Progenitor cell of endocrine pancreas (in vitro differentiated cells): ENCODE measurements at regions not wholly inside any gene's neighbourhood (a gene's known extent, or its start where the extent isn't known, plus 50 kb on each side); places are given as distances from the start of the nearest gene placed in this dataset.

Experiments used
- DNase-seq: peaks from one replicate; pipeline ENCODE4 v3.0.0; 2021; ENCODE audit warnings: low spot score; ENCODE audit not compliant: unreplicated experiment
- H3K27ac Mint-ChIP-seq: 2 replicates; pipeline ENCODE4 v1.8.0; 2021; ENCODE audit warnings: mild to moderate bottlenecking, moderate library complexity, mixed read lengths
- H3K27me3 Mint-ChIP-seq: 2 replicates; pipeline ENCODE4 v1.8.0; 2021; ENCODE audit warnings: mixed read lengths
- H3K36me3 Mint-ChIP-seq: 2 replicates; pipeline ENCODE4 v1.8.0; 2022; ENCODE audit warnings: mixed read lengths; ENCODE audit not compliant: insufficient read depth
- H3K4me1 Mint-ChIP-seq: 2 replicates; pipeline ENCODE4 v1.8.0; 2021; ENCODE audit warnings: low read depth, mixed read lengths
- H3K4me3 Mint-ChIP-seq: 2 replicates; pipeline ENCODE4 v1.8.0; 2021; ENCODE audit warnings: low read depth, mild to moderate bottlenecking, moderate library complexity, mixed read lengths
- H3K9me3 Mint-ChIP-seq: 2 replicates; pipeline ENCODE4 v1.8.0; 2021; ENCODE audit warnings: low read depth, mixed read lengths
- CTCF ChIP-seq: fragments of 200-600 bp; sonication (generic); IDR thresholded peaks from one replicate; pipeline ENCODE4 v1.5.0; 2021; ENCODE audit warnings: antibody characterized with exemption, mild to moderate bottlenecking; ENCODE audit not compliant: unreplicated experiment

- Mint-ChIP-seq H3K9me3 (peaks cover 9% of the 10 kb centered on the region), H3K4me3 (no peak overlapping the region), H3K4me1 (no peaks in the 10 kb centered on the region), H3K27ac (no peak overlapping the region), H3K36me3 (no peaks in the 10 kb centered on the region), H3K27me3 (peaks cover 40% of the 10 kb centered on the region)
- TF ChIP-seq CTCF: no peak
- no peak for DNase-seq
Measured at GRCh38 chr13:74206061-74206561, 71.9 kb upstream of the KLF12 start.

DNA sequence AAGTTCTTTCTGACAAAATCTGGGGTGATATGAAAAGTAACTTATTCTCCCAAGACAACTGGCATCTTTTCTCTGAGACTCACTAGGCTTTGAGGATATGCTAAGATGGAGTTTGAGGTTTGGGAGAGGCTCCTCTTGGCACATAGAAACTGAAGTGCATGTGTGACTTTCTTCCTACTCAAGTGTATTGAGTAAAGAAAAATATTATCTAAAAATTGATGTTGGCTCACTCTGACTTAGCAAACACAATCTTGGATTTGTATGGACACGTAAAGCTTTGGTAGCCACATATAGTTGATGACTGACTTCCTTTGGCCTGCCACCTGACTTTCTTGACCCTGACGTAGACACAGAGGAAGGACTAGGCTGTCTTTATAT lies 71.1 kb upstream of the KLF12 start:
- no peak overlapping the region for H3K27ac Mint-ChIP-seq
- no peak for TF ChIP-seq CTCF
- H3K4me1 Mint-ChIP-seq: no peaks in the 10 kb centered on the region
- peaks cover 9% of the 10 kb centered on the region for H3K9me3 Mint-ChIP-seq
- H3K36me3 Mint-ChIP-seq: no peaks in the 10 kb centered on the region
- DNase-seq: no peak
- H3K4me3 Mint-ChIP-seq: no peak overlapping the region
- peaks cover 36% of the 10 kb centered on the region for H3K27me3 Mint-ChIP-seq

DNA sequence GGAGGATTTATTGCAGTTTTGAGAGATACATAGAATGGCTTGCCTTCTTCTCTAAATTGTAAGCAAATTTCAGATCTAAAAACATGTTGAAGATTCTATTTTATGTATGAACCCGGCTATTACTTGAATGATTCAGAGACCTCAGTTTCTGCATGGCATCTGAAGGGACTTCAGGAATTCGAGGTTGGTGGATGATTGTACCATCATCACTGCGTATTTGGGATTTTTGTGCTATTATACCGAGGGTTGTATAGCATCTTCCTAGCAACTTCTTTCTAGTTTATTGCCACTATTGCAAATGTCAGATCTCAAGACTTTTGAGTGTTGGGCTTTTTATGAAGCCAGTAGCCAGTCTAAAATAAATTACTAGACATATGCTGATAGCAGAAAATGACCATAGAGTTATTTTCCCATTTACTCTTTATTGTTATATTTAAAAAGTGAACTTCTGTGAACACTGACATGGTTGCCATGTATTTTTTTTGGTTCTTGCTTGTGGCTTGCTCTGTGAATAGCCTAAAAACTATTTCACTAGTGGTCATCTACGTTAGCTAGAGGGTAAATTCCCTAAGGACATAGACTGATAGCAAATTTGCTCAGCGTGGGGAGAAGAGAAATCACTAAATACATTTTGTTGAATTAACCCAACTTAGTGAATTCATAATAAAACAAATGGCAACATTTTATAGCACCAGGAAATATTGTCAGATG lies 70.6 kb upstream of the KLF12 start:
- no peak for TF ChIP-seq CTCF
- H3K27ac Mint-ChIP-seq: no peak overlapping the region
- H3K27me3 Mint-ChIP-seq: peaks cover 40% of the 10 kb centered on the region
- H3K36me3 Mint-ChIP-seq: no peaks in the 10 kb centered on the region
- H3K9me3 Mint-ChIP-seq: peaks cover 9% of the 10 kb centered on the region
- DNase-seq: no peak
- H3K4me3 Mint-ChIP-seq: no peak overlapping the region
- no peaks in the 10 kb centered on the region for H3K4me1 Mint-ChIP-seq

DNA sequence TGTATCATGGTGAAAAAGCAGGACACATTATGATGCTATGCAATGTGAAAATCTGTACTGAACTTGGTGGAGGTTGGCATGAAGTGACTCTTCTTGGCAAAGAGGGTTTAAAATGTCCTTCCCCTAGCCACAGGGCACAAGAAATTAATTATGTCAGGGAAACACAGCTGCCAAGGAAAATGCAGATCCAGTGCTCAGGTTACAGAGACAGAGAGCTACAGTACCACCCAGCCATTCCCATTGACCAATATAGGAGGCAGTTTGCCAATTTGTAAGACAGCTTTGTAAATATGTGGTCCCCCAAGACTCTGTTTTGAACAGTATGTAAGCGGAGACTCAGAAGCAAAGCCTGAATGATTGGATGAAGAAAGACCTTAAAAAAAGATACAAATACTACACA lies 69.4 kb upstream of the KLF12 start:
- Mint-ChIP-seq H3K27ac (no peak overlapping the region), H3K4me3 (no peak overlapping the region), H3K4me1 (no peaks in the 10 kb centered on the region), H3K27me3 (peaks cover 38% of the 10 kb centered on the region), H3K9me3 (peaks cover 9% of the 10 kb centered on the region), H3K36me3 (no peaks in the 10 kb centered on the region)
- no peak for TF ChIP-seq CTCF
- DNase-seq: no peak

- H3K36me3 Mint-ChIP-seq: no peaks in the 10 kb centered on the region
- TF ChIP-seq CTCF: no peak
- no peak for DNase-seq
- peaks cover 41% of the 10 kb centered on the region for H3K27me3 Mint-ChIP-seq
- peaks cover 9% of the 10 kb centered on the region for H3K9me3 Mint-ChIP-seq
- H3K27ac Mint-ChIP-seq: no peak overlapping the region
- no peak overlapping the region for H3K4me3 Mint-ChIP-seq
- H3K4me1 Mint-ChIP-seq: peaks cover 3% of the 10 kb centered on the region
Measured at GRCh38 chr13:74202129-74202813, 68.1 kb upstream of the KLF12 start.
